DND-41 (cell line): ENCODE measurements at regions not wholly inside any gene's neighbourhood (a gene's known extent, or its start where the extent isn't known, plus 50 kb on each side); places are given as distances from the start of the nearest gene placed in this dataset.

ENCODE experiments used
- CTCF ChIP-seq: IDR thresholded peaks from 2 replicates; pipeline ENCODE4 v1.5.1; 2012; ENCODE audit warnings: borderline replicate concordance, low read length, moderate library complexity, mild to moderate bottlenecking; ENCODE audit not compliant: poor library complexity, severe bottlenecking; ENCODE audit errors: extremely low read depth
- EZH2 ChIP-seq: IDR thresholded peaks from 3 replicates; pipeline ENCODE4 v1.6.1; 2012; ENCODE audit warnings: borderline replicate concordance, low read depth, mild to moderate bottlenecking, moderate library complexity, low read length, inconsistent platforms; ENCODE audit not compliant: severe bottlenecking

DNA sequence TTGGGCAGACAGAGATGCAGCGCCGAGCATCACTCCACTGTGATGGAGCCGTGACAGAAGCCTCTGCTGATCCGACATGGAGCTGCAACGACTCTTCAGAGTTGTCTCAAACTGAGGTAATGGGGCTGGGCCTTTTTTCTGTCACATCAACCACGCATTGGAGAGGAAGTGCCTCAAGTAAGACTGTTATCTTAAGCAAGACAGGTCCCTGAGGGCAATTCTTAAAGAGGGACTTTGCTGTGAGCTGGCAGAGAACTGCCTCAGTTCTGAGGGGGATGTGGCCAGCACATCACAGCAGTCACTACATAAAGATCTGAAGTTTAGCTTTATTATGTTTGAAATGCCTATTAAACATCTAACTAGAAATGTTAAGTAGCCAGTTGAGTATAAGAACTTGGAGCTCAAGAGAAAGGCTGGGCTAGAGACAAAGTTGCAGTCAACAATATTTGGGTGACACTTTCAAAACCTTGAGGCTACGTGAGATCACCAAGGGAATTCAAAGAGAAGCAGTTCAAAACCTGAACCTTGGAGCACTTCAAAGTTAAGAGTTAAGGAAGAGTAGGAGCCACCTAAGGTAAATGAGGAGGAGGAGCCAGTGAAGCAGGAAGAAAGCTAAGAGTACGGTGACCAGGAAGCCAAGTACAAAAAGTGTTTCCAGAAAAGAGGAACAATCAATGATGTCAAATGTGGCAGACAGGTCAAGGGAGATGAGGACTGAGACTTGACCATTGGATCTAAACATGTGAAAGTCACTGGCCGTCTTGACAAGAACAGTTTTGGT is 54.2 kb upstream of the BCL9 start:
- TF ChIP-seq CTCF: no peak
- no peak for TF ChIP-seq EZH2
